HEK293 (cell line): ENCODE measurements at regions not wholly inside any gene's neighbourhood (a gene's known extent, or its start where the extent isn't known, plus 50 kb on each side); places are given as distances from the start of the nearest gene placed in this dataset.

ENCODE experiments used
- CTCF ChIA-PET: fragments of 350-600 bp; formaldehyde crosslinking; extraction: SDS; loops from one replicate; lab custom pipeline; 2021; ENCODE audit warnings: antibody characterized with exemption; lab: Yijun Ruan, JAX
- POLR2A ChIA-PET: fragments of 300-600 bp; formaldehyde crosslinking; extraction: SDS; loops from one replicate; lab custom pipeline; 2020; ENCODE audit warnings: antibody characterized with exemption, inconsistent platforms; lab: Yijun Ruan, JAX
- H3K27ac ChIP-seq: fragments of 200-500 bp; sonication (Bioruptor generic); 2 replicates; pipeline ENCODE4 v1.5.1; 2014; ENCODE audit warnings: low read depth, low read length, control low read depth, inconsistent platforms; ENCODE audit errors: extremely low read depth
- H3K36me3 ChIP-seq, 2 experiments: fragments of 200-500 bp in 1 of 2; sonication (Bioruptor generic) in 1 of 2; 1 replicate in 1 of 2; 2 replicates in 1 of 2; pipeline ENCODE4 v1.5.1; 2014 to 2017; ENCODE audit warnings: inconsistent platforms in 2 of 2, low read length in 2 of 2; ENCODE audit not compliant: control insufficient read depth in 2 of 2, insufficient read depth in 1 of 2
- H3K4me1 ChIP-seq: fragments of 200-500 bp; sonication (Bioruptor generic); 2 replicates; pipeline ENCODE4 v1.5.1; 2014; ENCODE audit warnings: mild to moderate bottlenecking, low read length, inconsistent platforms; ENCODE audit not compliant: control insufficient read depth, insufficient read depth
- H3K4me3 ChIP-seq: 2 replicates; pipeline ENCODE4 v1.5.1; 2011; ENCODE audit warnings: low read depth, mild to moderate bottlenecking, control low read depth, low read length, moderate library complexity
- H3K9me3 ChIP-seq: fragments of 200-500 bp; sonication (Bioruptor generic); 2 replicates; pipeline ENCODE4 v1.5.1; 2014; ENCODE audit warnings: low read depth, low read length, inconsistent platforms; ENCODE audit not compliant: control insufficient read depth, insufficient read depth
- BCL6B ChIP-seq: fragments of 450-650 bp; formaldehyde crosslinking; IDR thresholded peaks from 2 replicates; pipeline ENCODE4 v1.5.1; 2017; ENCODE audit warnings: missing biosample characterization, missing genetic modification characterization
- CTCF ChIP-seq: fragments of 450-650 bp; formaldehyde crosslinking; IDR thresholded peaks from 2 replicates; pipeline ENCODE4 v1.5.1; 2016; ENCODE audit warnings: missing biosample characterization, missing genetic modification characterization
- OVOL3 ChIP-seq: fragments of 450-650 bp; formaldehyde crosslinking; IDR thresholded peaks from 2 replicates; pipeline ENCODE4 v1.5.1; 2016; ENCODE audit warnings: missing biosample characterization, missing genetic modification characterization
- PBX3 ChIP-seq: sonication (generic); formaldehyde crosslinking; IDR thresholded peaks from 2 replicates; pipeline ENCODE4 v1.8.1; 2022; ENCODE audit warnings: mild to moderate bottlenecking, moderate library complexity, missing genetic modification reagents
- ZBTB26 ChIP-seq: fragments of 450-650 bp; formaldehyde crosslinking; optimal IDR thresholded peaks from 2 replicates; pipeline ENCODE3; 2016; ENCODE audit warnings: missing biosample characterization, mild to moderate bottlenecking, missing genetic modification characterization
- ZBTB8A ChIP-seq: fragments of 450-650 bp; formaldehyde crosslinking; IDR thresholded peaks from 2 replicates; pipeline ENCODE4 v1.5.1; 2016; ENCODE audit warnings: missing biosample characterization, missing genetic modification characterization
- ZFP37 ChIP-seq: fragments of 450-650 bp; formaldehyde crosslinking; IDR thresholded peaks from 2 replicates; pipeline ENCODE4 v1.5.1; 2016; ENCODE audit warnings: missing biosample characterization, missing genetic modification characterization
- ZFP69B ChIP-seq: fragments of 450-650 bp; formaldehyde crosslinking; IDR thresholded peaks from 2 replicates; pipeline ENCODE4 v1.5.1; 2016; ENCODE audit warnings: missing biosample characterization, missing genetic modification characterization
- ZNF175 ChIP-seq: fragments of 450-650 bp; formaldehyde crosslinking; IDR thresholded peaks from 2 replicates; pipeline ENCODE4 v1.5.1; 2016; ENCODE audit warnings: missing biosample characterization, missing genetic modification characterization
- ZNF248 ChIP-seq: fragments of 450-650 bp; formaldehyde crosslinking; IDR thresholded peaks from 2 replicates; pipeline ENCODE4 v1.5.1; 2017; ENCODE audit warnings: missing biosample characterization, missing genetic modification characterization
- ZNF26 ChIP-seq: fragments of 450-650 bp; formaldehyde crosslinking; IDR thresholded peaks from 2 replicates; pipeline ENCODE4 v1.5.1; 2016; ENCODE audit warnings: missing biosample characterization, missing genetic modification characterization
- ZNF324 ChIP-seq: fragments of 450-650 bp; formaldehyde crosslinking; IDR thresholded peaks from 2 replicates; pipeline ENCODE4 v1.5.1; 2016; ENCODE audit warnings: missing biosample characterization, missing genetic modification characterization
- ZNF362 ChIP-seq: fragments of 450-650 bp; formaldehyde crosslinking; IDR thresholded peaks from 2 replicates; pipeline ENCODE4 v1.5.1; 2016; ENCODE audit warnings: missing biosample characterization, missing genetic modification characterization
- ZNF404 ChIP-seq: fragments of 450-650 bp; formaldehyde crosslinking; IDR thresholded peaks from 2 replicates; pipeline ENCODE4 v1.5.1; 2017; ENCODE audit warnings: missing biosample characterization, missing genetic modification characterization
- ZNF530 ChIP-seq: fragments of 450-650 bp; formaldehyde crosslinking; IDR thresholded peaks from 2 replicates; pipeline ENCODE4 v1.5.1; 2016; ENCODE audit warnings: low read depth, missing biosample characterization, missing genetic modification characterization
- ZNF585B ChIP-seq: fragments of 450-650 bp; formaldehyde crosslinking; IDR thresholded peaks from 2 replicates; pipeline ENCODE4 v1.5.1; 2016; ENCODE audit warnings: missing biosample characterization, missing genetic modification characterization
- ZNF654 ChIP-seq: fragments of 450-650 bp; formaldehyde crosslinking; IDR thresholded peaks from 2 replicates; pipeline ENCODE4 v1.5.1; 2016; ENCODE audit warnings: low read depth, missing biosample characterization, missing genetic modification characterization
- ZNF792 ChIP-seq: fragments of 450-650 bp; formaldehyde crosslinking; IDR thresholded peaks from 2 replicates; pipeline ENCODE4 v1.5.1; 2016; ENCODE audit warnings: missing biosample characterization, missing genetic modification characterization
- ZSCAN4 ChIP-seq: fragments of 450-650 bp; formaldehyde crosslinking; IDR thresholded peaks from 2 replicates; pipeline ENCODE4 v1.5.1; 2017; ENCODE audit warnings: missing biosample characterization, missing genetic modification characterization

GRCh38 chr12:127923501-127923900 is 343.5 kb upstream of the TMEM132C start (continued):
- TF ChIP-seq PBX3 (CRISPR knock-in tag): no peak
- TF ChIP-seq ZNF362: no peak
- no peak for TF ChIP-seq ZNF26 (tag by site-specific recombination)
- no peak for TF ChIP-seq ZNF585B (tag by site-specific recombination)

- Histone ChIP-seq H3K27ac (no peak overlapping the region), H3K4me1 (no peaks in the 10 kb centered on the region), H3K4me3 (no peak overlapping the region), H3K36me3 (no peaks in the 10 kb centered on the region), H3K9me3 (no peaks in the 10 kb centered on the region)
- ChIA-PET CTCF (no interaction called here), POLR2A (no interaction called here)
- TF ChIP-seq ZNF654 (tag by site-specific recombination) (peak; percentile 8; the same call in 1 of the 2 replicates), ZNF324 (tag by site-specific recombination) (no peak), ZNF248 (tag by site-specific recombination) (no peak)
Observed at GRCh38 chr12:127925971-127926370, 341.0 kb upstream of the TMEM132C start.

GRCh38 chr12:127928178-127928577 is 338.8 kb upstream of the TMEM132C start:
- no peaks in the 10 kb centered on the region for H3K36me3 ChIP-seq
- CTCF ChIA-PET: no interaction called here
- no peaks in the 10 kb centered on the region for H3K9me3 ChIP-seq
- POLR2A ChIA-PET: no interaction called here
- no peaks in the 10 kb centered on the region for H3K4me1 ChIP-seq
- H3K4me3 ChIP-seq: no peak overlapping the region
- TF ChIP-seq ZSCAN4: no peak
- no peak for TF ChIP-seq ZBTB26 (tag by site-specific recombination)
- TF ChIP-seq, all 188 proteins: peak for 0
- H3K27ac ChIP-seq: no peak overlapping the region

- H3K4me3 ChIP-seq: no peak overlapping the region
- H3K36me3 ChIP-seq: no peaks in the 10 kb centered on the region
- ChIA-PET CTCF (interaction anchor here (0.7 kb wide), 1 partner anchor 12 kb away, joined by 5 read pairs; no protein-coding TSS in a partner anchor), POLR2A (no interaction called here)
- H3K27ac ChIP-seq: no peak overlapping the region
- H3K4me1 ChIP-seq: no peaks in the 10 kb centered on the region
- H3K9me3 ChIP-seq: no peaks in the 10 kb centered on the region
- TF ChIP-seq CTCF (no peak), ZNF175 (tag by site-specific recombination) (no peak), ZNF792 (tag by site-specific recombination) (no peak), ZNF530 (tag by site-specific recombination) (no peak), ZBTB8A (tag by site-specific recombination) (no peak), OVOL3 (tag by site-specific recombination) (no peak), BCL6B (tag by site-specific recombination) (no peak), ZNF404 (no peak), ZFP69B (tag by site-specific recombination) (no peak), ZFP37 (tag by site-specific recombination) (no peak)
Observed at GRCh38 chr12:127928615-127929571, 338.1 kb upstream of the TMEM132C start.
